ENCODE measurements at regions not wholly inside any gene's neighbourhood (a gene's known extent, or its start where the extent isn't known, plus 50 kb on each side); places are given as distances from the start of the nearest gene placed in this dataset.

DNA sequence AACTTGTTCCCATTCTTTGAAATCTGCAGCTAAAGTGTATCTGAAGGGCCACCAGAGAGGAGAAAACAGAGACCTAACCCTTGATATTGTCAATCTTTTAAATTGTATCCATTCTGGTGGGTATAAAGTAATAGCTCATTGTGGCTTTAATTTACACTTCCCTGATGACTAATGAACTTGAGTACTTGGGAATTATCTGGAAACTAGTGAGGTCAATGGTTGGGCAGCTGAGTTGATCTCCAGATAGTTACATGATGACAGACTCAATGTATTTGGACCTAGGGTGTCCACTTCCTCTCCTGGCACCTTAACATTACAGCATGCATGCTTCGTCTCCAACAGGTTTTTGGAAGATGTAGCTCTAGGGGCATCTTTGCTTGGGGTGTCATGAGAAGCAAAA lies 195.2 kb downstream of the PDCD6IP start:
- TF ChIP-seq FOXK1 (CRISPR knock-in tag; IDR thresholded peaks at IDR 0.05), result no peak
- TF ChIP-seq GTF2I (CRISPR knock-in tag; conservative IDR thresholded peaks at IDR 0.05), result no peak
- no peak for TF ChIP-seq TEAD4 (CRISPR knock-in tag; IDR thresholded peaks at IDR 0.05)
- no peak for TF ChIP-seq MYBL2 (CRISPR knock-in tag; IDR thresholded peaks at IDR 0.05)
- no peak for TF ChIP-seq ZNF416 (CRISPR knock-in tag; IDR thresholded peaks at IDR 0.05)
- no peak for TF ChIP-seq RORB (CRISPR knock-in tag; IDR thresholded peaks at IDR 0.05)
- TF ChIP-seq ZNF138 (CRISPR knock-in tag; conservative IDR thresholded peaks at IDR 0.05), result no peak
- TF ChIP-seq, protein P1, sequence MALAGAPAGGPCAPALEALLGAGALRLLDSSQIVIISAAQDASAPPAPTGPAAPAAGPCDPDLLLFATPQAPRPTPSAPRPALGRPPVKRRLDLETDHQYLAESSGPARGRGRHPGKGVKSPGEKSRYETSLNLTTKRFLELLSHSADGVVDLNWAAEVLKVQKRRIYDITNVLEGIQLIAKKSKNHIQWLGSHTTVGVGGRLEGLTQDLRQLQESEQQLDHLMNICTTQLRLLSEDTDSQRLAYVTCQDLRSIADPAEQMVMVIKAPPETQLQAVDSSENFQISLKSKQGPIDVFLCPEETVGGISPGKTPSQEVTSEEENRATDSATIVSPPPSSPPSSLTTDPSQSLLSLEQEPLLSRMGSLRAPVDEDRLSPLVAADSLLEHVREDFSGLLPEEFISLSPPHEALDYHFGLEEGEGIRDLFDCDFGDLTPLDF (CRISPR knock-in tag; IDR thresholded peaks at IDR 0.05), result no peak
- no peak for TF ChIP-seq TCF7 (CRISPR knock-in tag; IDR thresholded peaks at IDR 0.05; ENCODE audit: low read depth)
- TF ChIP-seq, protein P2, sequence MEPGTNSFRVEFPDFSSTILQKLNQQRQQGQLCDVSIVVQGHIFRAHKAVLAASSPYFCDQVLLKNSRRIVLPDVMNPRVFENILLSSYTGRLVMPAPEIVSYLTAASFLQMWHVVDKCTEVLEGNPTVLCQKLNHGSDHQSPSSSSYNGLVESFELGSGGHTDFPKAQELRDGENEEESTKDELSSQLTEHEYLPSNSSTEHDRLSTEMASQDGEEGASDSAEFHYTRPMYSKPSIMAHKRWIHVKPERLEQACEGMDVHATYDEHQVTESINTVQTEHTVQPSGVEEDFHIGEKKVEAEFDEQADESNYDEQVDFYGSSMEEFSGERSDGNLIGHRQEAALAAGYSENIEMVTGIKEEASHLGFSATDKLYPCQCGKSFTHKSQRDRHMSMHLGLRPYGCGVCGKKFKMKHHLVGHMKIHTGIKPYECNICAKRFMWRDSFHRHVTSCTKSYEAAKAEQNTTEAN (CRISPR knock-in tag; IDR thresholded peaks at IDR 0.05), result no peak
- H3K4me3 Mint-ChIP-seq, result no peak overlapping the region
- no peak overlapping the region for H3K27ac Mint-ChIP-seq
- DNase-seq (ENCODE audit: low spot score), result no peak
- peaks cover under 1% of the 10 kb centered on the region; the same call in 1 of the 2 replicates for H3K27me3 Mint-ChIP-seq (ENCODE audit: low read depth)
- ChIA-PET POLR2A (no interaction called here), CTCF (interaction anchor here (1.4 kb wide), 1 partner anchor 22 kb away, joined by 5 read pairs; no protein-coding TSS in a partner anchor)
- peaks cover 37% of the 10 kb centered on the region for H3K9me3 Mint-ChIP-seq
- ATAC-seq, result no peak
- H3K36me3 Mint-ChIP-seq, result peaks cover 20% of the 10 kb centered on the region
- peaks cover 4% of the 10 kb centered on the region for H3K4me1 Mint-ChIP-seq

DNA sequence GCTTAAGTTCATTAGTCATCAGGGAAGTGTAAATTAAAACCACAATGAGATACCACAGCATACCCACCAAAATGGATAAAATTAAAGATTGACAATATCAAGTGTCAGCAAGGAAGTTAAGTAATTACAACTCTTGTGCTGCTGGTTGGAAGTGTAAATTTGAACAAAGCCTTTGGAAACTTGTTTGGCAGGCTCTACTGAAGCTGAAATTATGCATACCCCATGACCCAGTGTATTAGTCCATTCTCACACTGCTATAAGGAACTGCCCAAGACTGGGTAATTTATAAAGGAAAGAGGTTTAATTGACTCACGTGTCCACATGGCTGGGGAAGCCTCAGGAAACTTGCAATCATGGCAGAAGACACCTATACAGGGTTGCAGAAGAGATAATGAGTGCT lies 196.1 kb downstream of the PDCD6IP start:
- Mint-ChIP-seq H3K4me1 (peaks cover 2% of the 10 kb centered on the region), H3K36me3 (peaks cover 20% of the 10 kb centered on the region), H3K27ac (no peak overlapping the region), H3K4me3 (no peak overlapping the region), H3K9me3 (peaks cover 35% of the 10 kb centered on the region), H3K27me3 (ENCODE audit: low read depth) (no peaks in the 10 kb centered on the region)
- TF ChIP-seq, protein P3, sequence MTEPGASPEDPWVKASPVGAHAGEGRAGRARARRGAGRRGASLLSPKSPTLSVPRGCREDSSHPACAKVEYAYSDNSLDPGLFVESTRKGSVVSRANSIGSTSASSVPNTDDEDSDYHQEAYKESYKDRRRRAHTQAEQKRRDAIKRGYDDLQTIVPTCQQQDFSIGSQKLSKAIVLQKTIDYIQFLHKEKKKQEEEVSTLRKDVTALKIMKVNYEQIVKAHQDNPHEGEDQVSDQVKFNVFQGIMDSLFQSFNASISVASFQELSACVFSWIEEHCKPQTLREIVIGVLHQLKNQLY (CRISPR knock-in tag; IDR thresholded peaks at IDR 0.05), result no peak
- TF ChIP-seq, protein P4, sequence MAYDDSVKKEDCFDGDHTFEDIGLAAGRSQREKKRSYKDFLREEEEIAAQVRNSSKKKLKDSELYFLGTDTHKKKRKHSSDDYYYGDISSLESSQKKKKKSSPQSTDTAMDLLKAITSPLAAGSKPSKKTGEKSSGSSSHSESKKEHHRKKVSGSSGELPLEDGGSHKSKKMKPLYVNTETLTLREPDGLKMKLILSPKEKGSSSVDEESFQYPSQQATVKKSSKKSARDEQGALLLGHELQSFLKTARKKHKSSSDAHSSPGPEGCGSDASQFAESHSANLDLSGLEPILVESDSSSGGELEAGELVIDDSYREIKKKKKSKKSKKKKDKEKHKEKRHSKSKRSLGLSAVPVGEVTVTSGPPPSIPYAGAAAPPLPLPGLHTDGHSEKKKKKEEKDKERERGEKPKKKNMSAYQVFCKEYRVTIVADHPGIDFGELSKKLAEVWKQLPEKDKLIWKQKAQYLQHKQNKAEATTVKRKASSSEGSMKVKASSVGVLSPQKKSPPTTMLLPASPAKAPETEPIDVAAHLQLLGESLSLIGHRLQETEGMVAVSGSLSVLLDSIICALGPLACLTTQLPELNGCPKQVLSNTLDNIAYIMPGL (CRISPR knock-in tag; IDR thresholded peaks at IDR 0.05), result no peak
- TF ChIP-seq ZNF138 (CRISPR knock-in tag; conservative IDR thresholded peaks at IDR 0.05), result no peak
- no peak for TF ChIP-seq NFYB (CRISPR knock-in tag; conservative IDR thresholded peaks at IDR 0.05; ENCODE audit: low read depth)
- no peak for TF ChIP-seq ETV6 (CRISPR knock-in tag; IDR thresholded peaks at IDR 0.05)
- TF ChIP-seq, protein P5, sequence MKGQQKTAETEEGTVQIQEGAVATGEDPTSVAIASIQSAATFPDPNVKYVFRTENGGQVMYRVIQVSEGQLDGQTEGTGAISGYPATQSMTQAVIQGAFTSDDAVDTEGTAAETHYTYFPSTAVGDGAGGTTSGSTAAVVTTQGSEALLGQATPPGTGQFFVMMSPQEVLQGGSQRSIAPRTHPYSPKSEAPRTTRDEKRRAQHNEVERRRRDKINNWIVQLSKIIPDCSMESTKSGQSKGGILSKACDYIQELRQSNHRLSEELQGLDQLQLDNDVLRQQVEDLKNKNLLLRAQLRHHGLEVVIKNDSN (CRISPR knock-in tag; IDR thresholded peaks at IDR 0.05), result no peak
- no peak for TF ChIP-seq TEAD1 (CRISPR knock-in tag; IDR thresholded peaks at IDR 0.05)
- no peak for TF ChIP-seq ESRRA (CRISPR knock-in tag; IDR thresholded peaks at IDR 0.05; ENCODE audit: borderline replicate concordance)
- no peak for TF ChIP-seq RORB (CRISPR knock-in tag; IDR thresholded peaks at IDR 0.05)
- ChIA-PET POLR2A (no interaction called here), CTCF (no interaction called here)
- no peak for ATAC-seq
- DNase-seq (ENCODE audit: low spot score), result no peak

DNA sequence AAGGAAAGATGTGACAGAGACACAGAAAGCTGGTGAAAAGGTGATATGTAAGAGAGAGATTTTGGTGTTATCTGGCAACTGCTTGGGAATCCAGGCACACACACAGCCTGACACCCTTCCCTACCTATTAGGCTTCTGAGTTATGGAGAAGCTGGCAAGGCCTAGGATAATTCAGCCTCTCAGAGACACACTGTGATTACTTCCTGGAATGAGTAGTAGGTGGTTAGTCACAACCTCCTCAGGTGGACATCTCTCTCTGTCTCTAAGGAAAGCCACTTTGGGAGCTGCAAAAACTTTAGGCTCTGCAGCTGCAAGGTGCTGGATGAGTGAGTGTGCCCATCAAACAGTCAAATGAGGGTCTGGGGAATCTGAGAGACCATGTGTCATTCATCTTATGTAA lies 201.9 kb downstream of the PDCD6IP start:
- TF ChIP-seq NR3C1 (CRISPR knock-in tag; conservative IDR thresholded peaks at IDR 0.05; ENCODE audit: low read depth) (no peak), RELA (CRISPR knock-in tag; IDR thresholded peaks at IDR 0.05; ENCODE audit: borderline replicate concordance) (no peak), HMGA2 (CRISPR knock-in tag; IDR thresholded peaks at IDR 0.05) (no peak), JUN (CRISPR knock-in tag; IDR thresholded peaks at IDR 0.05) (no peak), ELF4 (CRISPR knock-in tag; IDR thresholded peaks at IDR 0.05; ENCODE audit: low read depth) (no peak)
- TF ChIP-seq, protein P6, sequence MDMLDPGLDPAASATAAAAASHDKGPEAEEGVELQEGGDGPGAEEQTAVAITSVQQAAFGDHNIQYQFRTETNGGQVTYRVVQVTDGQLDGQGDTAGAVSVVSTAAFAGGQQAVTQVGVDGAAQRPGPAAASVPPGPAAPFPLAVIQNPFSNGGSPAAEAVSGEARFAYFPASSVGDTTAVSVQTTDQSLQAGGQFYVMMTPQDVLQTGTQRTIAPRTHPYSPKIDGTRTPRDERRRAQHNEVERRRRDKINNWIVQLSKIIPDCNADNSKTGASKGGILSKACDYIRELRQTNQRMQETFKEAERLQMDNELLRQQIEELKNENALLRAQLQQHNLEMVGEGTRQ (CRISPR knock-in tag; IDR thresholded peaks at IDR 0.05), result no peak
- Mint-ChIP-seq H3K27ac (no peak overlapping the region), H3K27me3 (ENCODE audit: low read depth) (peaks cover 2% of the 10 kb centered on the region), H3K4me3 (no peak overlapping the region), H3K36me3 (peaks cover 9% of the 10 kb centered on the region), H3K4me1 (peaks cover 3% of the 10 kb centered on the region), H3K9me3 (peaks cover 19% of the 10 kb centered on the region)
- CTCF ChIA-PET, result no interaction called here
- POLR2A ChIA-PET, result no interaction called here
- DNase-seq (ENCODE audit: low spot score) (no peak), ATAC-seq (no peak)

Data from WTC11 (cell line).